K562 (cell line): ENCODE measurements at regions not wholly inside any gene's neighbourhood (a gene's known extent, or its start where the extent isn't known, plus 50 kb on each side); places are given as distances from the start of the nearest gene placed in this dataset.

ENCODE experiments used
- ATAC-seq: fragments of 200-7000 bp; cut with Tn5 transposase; 3 replicates; pipeline ENCODE4 v1.9.1; 2020; ENCODE audit warnings: moderate library complexity
- BruUV-seq: library from RNA; stranded (reverse); fragments of 400-500 nt; replicated peaks from 2 replicates; lab custom pipeline; 2021; lab: Mats Ljungman, UMichigan
- CTCF ChIA-PET: fragments of 300-600 bp; formaldehyde crosslinking; extraction: SDS; loops from one replicate; lab custom pipeline; 2021; ENCODE audit warnings: low intra/inter-chr PET ratio; lab: Yijun Ruan, JAX
- POLR2A ChIA-PET: fragments of 300-600, 350-650 bp; sonication (Branson Sonifier 250); formaldehyde crosslinking; extraction: SDS; loops from one replicate; lab custom pipeline; 2021; ENCODE audit warnings: antibody characterized with exemption, inconsistent platforms; lab: Yijun Ruan, JAX
- DNase-seq, 4 experiments: peaks; one replicate each; pipeline versions ENCODE4 v3.0.0 to v3.0.0-alpha.2; 2011 to 2018; ENCODE audit warnings: low spot score in 3 of 4, mixed read lengths in 3 of 4; ENCODE audit errors: extremely low read depth in 1 of 4
- FAIRE-seq: peaks from 2 replicates; lab custom pipeline; 2011; peaks lifted over from hg19 to GRCh38; lab: Jason Lieb, UNC
- H2AFZ ChIP-seq: 2 replicates; pipeline ENCODE4 v1.6.0; 2011; ENCODE audit warnings: low read depth, low read length, control low read depth, inconsistent platforms
- H3K27ac ChIP-seq: fragments of 200-600 bp; 3 replicates; pipeline ENCODE4 v1.8.0; 2011; ENCODE audit warnings: low read depth, mild to moderate bottlenecking, control low read depth, inconsistent platforms, low read length, moderate library complexity, mixed read lengths; ENCODE audit errors: extremely low read depth
- H3K27me3 ChIP-seq, 2 experiments: fragments of 300-600 bp in 1 of 2; 2 replicates in 1 of 2; 3 replicates in 1 of 2; pipeline versions ENCODE4 v1.6.0 to v1.8.0; 2011; ENCODE audit warnings: inconsistent platforms in 2 of 2, low read length in 2 of 2, mild to moderate bottlenecking in 1 of 2, mixed read lengths in 1 of 2, moderate library complexity in 1 of 2; ENCODE audit not compliant: control insufficient read depth in 2 of 2, insufficient read depth in 2 of 2
- H3K36me3 ChIP-seq: fragments of 300-600 bp; 3 replicates; pipeline ENCODE4 v1.8.0; 2011; ENCODE audit warnings: mild to moderate bottlenecking, low read length, inconsistent platforms; ENCODE audit not compliant: control insufficient read depth, insufficient read depth
- H3K4me1 ChIP-seq, 2 experiments: fragments of 200-600 bp in 1 of 2; replicated peaks in 1 of 2; 2 replicates in 1 of 2; 3 replicates in 1 of 2; pipeline versions ENCODE4 v1.5.1 to v1.8.0; 2011; ENCODE audit warnings: inconsistent platforms in 2 of 2, low read length in 2 of 2, mild to moderate bottlenecking in 1 of 2, mixed read lengths in 1 of 2, moderate library complexity in 1 of 2; ENCODE audit not compliant: control insufficient read depth in 2 of 2, insufficient read depth in 2 of 2
- H3K4me2 ChIP-seq: 2 replicates; pipeline ENCODE4 v1.6.1; 2011; ENCODE audit warnings: low read length, control low read depth, inconsistent platforms, mixed read lengths; ENCODE audit not compliant: insufficient read depth
- H3K4me3 ChIP-seq: fragments of 200-600 bp; sonication (generic), shearing (Covaris generic); 2 replicates; pipeline ENCODE4 v1.5.1; 2016; ENCODE audit warnings: control low read depth, inconsistent platforms
- H3K79me2 ChIP-seq: fragments of 200-600 bp; 3 replicates; pipeline ENCODE4 v1.8.0; 2011; ENCODE audit warnings: low read length, inconsistent platforms; ENCODE audit not compliant: control insufficient read depth, insufficient read depth
- H3K9ac ChIP-seq, 2 experiments: 2 replicates each; pipeline versions ENCODE4 v1.6.0 to v1.6.1; 2011; ENCODE audit warnings: low read depth in 2 of 2, low read length in 2 of 2, control low read depth in 1 of 2, inconsistent platforms in 1 of 2, mild to moderate bottlenecking in 1 of 2, mixed read lengths in 1 of 2; ENCODE audit not compliant: insufficient read depth in 1 of 2
- H3K9me1 ChIP-seq: one replicate; pipeline ENCODE4 v1.6.0; 2011; ENCODE audit warnings: inconsistent platforms, mild to moderate bottlenecking, low read length, moderate library complexity; ENCODE audit not compliant: control insufficient read depth, insufficient read depth
- H3K9me3 ChIP-seq: replicated peaks from 2 replicates; pipeline ENCODE4 v1.5.1; 2011; ENCODE audit warnings: low read depth, low read length, inconsistent platforms; ENCODE audit not compliant: control insufficient read depth, insufficient read depth
- H4K20me1 ChIP-seq: replicated peaks from 2 replicates; pipeline ENCODE4 v1.6.1; 2011; ENCODE audit warnings: low read length, inconsistent platforms, mixed read lengths; ENCODE audit not compliant: control insufficient read depth, insufficient read depth
- BHLHE40 ChIP-seq: IDR thresholded peaks from 2 replicates; pipeline ENCODE4 v1.6.1; 2011; ENCODE audit warnings: low read length, improper control_type of control experiment
- PCBP1 ChIP-seq: fragments of 200-400 bp; formaldehyde crosslinking; IDR thresholded peaks from 2 replicates; pipeline ENCODE4 v1.6.1; 2018; ENCODE audit warnings: mild to moderate bottlenecking, low read depth, low read length; ENCODE audit not compliant: poor library complexity, severe bottlenecking
- STAT5A ChIP-seq: IDR thresholded peaks from 2 replicates; pipeline ENCODE4 v1.6.1; 2012; ENCODE audit warnings: low read length, inconsistent platforms, borderline replicate concordance
- TGIF2 ChIP-seq: sonication (generic); formaldehyde crosslinking; IDR thresholded peaks from 2 replicates; pipeline ENCODE4 v1.8.1; 2022; ENCODE audit warnings: mild to moderate bottlenecking, missing genetic modification reagents, moderate library complexity
- ZBTB8A ChIP-seq: fragments of 450-650 bp; IDR thresholded peaks from 2 replicates; pipeline ENCODE4 v1.6.1; 2018; ENCODE audit warnings: mild to moderate bottlenecking, moderate library complexity; ENCODE audit not compliant: partially characterized antibody
- ZNF79 ChIP-seq: fragments of 250-450 bp; sonication (Bioruptor Pico); IDR thresholded peaks from 2 replicates; pipeline ENCODE4 v1.4.0; 2020; ENCODE audit warnings: low read depth, mild to moderate bottlenecking, moderate library complexity
- WGBS: fragments of 100-300 bp; shearing (Covaris generic); methylation state at CpG from one replicate; pipeline ENCODE4 v1.1.6; 2016; ENCODE audit warnings: low coverage, mixed read lengths; ENCODE audit not compliant: insufficient coverage; ENCODE audit errors: missing lambda C conversion rate; 5-methylcytosine and 5-hydroxymethylcytosine counted together
- in situ Hi-C: fragments of 300-500 bp; cut with MboI; formaldehyde crosslinking; loops from 4 replicates; pipeline ENCODE4 v1.15.0; 2018; ENCODE audit warnings: inconsistent platforms, mixed read lengths
- intact Hi-C: fragments of 100-400 bp; cut with micrococcal nuclease; formaldehyde crosslinking; loops from 2 replicates; pipeline ENCODE4 v1.14.2; 2022
- TF ChIP-seq, protein P1 (sequence below): IDR thresholded peaks from 2 replicates; pipeline ENCODE4 v1.6.1; 2011; ENCODE audit warnings: borderline replicate concordance, low read depth, mild to moderate bottlenecking, moderate library complexity, low read length; ENCODE audit not compliant: insufficient read depth, poor library complexity, severe bottlenecking

DNA sequence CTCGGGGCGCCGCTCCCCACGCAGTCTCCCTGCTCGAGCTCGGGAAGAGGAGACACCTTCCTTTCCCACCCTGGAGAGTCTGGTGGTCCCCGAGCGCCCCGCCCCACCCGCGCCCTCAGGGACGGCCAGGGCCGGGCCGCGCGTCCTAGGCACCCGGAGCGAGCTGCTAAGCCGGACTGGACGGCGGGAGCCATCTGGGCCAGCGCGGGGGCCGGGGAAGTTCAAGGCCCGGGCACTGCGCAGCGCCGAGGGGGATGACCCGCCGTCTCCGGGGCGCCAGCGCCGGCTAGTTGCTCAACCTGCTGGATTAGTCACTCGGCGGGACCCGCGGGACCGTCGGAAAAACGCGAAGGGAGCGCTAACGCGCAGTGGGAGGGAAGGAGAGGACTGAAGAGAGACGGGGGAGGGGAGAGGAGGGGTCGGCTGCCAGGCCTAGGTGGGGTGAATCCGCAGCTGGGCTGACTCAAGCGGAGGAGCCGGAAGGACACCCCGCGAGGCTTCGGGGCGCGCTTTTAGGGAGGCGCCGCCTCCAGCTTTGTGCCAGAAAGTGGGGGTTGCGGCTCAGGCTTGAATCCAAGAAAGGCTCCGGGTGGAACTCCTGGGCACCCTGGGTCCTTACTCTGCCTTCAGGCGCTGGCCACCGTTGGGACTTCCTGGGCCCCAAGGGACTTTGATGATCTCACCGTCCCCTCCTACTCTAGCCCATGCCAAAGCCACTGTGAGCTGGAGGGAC lies 75.7 kb upstream of the FOXP4 start:
- in situ Hi-C loops (no loop called here), intact Hi-C loops (no loop called here)
- H2AFZ ChIP-seq = no peak overlapping the region
- peak overlapping the region in 1 of 2 experiments; percentile 11; a peak in 1 of 4 replicates for H3K9ac ChIP-seq
- DNase-seq (no peak), ATAC-seq (peak; percentile 16; the same call in 2 of the 3 replicates), FAIRE-seq (no peak)
- H3K27ac ChIP-seq = no peak overlapping the region
- no peaks in the 10 kb centered on the region for H3K36me3 ChIP-seq
- TF ChIP-seq ZNF79 = no peak
- no peak for TF ChIP-seq TGIF2 (CRISPR knock-in tag)
- TF ChIP-seq PCBP1 = peak; percentile 48
- TF ChIP-seq ZBTB8A = no peak
- TF ChIP-seq, protein P1, sequence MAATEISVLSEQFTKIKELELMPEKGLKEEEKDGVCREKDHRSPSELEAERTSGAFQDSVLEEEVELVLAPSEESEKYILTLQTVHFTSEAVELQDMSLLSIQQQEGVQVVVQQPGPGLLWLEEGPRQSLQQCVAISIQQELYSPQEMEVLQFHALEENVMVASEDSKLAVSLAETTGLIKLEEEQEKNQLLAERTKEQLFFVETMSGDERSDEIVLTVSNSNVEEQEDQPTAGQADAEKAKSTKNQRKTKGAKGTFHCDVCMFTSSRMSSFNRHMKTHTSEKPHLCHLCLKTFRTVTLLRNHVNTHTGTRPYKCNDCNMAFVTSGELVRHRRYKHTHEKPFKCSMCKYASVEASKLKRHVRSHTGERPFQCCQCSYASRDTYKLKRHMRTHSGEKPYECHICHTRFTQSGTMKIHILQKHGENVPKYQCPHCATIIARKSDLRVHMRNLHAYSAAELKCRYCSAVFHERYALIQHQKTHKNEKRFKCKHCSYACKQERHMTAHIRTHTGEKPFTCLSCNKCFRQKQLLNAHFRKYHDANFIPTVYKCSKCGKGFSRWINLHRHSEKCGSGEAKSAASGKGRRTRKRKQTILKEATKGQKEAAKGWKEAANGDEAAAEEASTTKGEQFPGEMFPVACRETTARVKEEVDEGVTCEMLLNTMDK = no peak
- no peak for TF ChIP-seq BHLHE40
- no peak for TF ChIP-seq STAT5A
- H3K9me1 ChIP-seq = no peaks in the 10 kb centered on the region
- H3K27me3 ChIP-seq = peaks cover 50 to 71% of the 10 kb centered on the region in 2 experiments
- 0 out of 2 replicates have a peak, but pooled peaks cover 2% of the 10 kb centered on the region for H3K9me3 ChIP-seq
- no peak overlapping the region for H3K4me3 ChIP-seq
- H3K4me1 ChIP-seq = peaks cover 0 to 13% of the 10 kb centered on the region in 2 experiments; a peak in 2 of 5 replicates
- no peaks in the 10 kb centered on the region for H3K79me2 ChIP-seq
- no TSS peak for BruUV-seq
- 16% methylated on average over 48 of the region's 62 CpGs for WGBS
- H4K20me1 ChIP-seq = peaks cover 18% of the 10 kb centered on the region
- ChIA-PET CTCF (no interaction called here), POLR2A (interaction anchor here (0.8 to 1.4 kb wide), 2 partner anchors 11 to 14 kb away, joined by 4 to 6 read pairs; no protein-coding TSS in a partner anchor)
- H3K4me2 ChIP-seq = no peak overlapping the region
